Parathyroid adenoma (tissue), 2 donors: ENCODE measurements at regions not wholly inside any gene's neighbourhood (a gene's known extent, or its start where the extent isn't known, plus 50 kb on each side); places are given as distances from the start of the nearest gene placed in this dataset.
"Not testable (repeated sequence)": the region's sequence is repeated elsewhere in the genome, so short reads cannot be mapped to it uniquely, and the experiment has no call there.

Source experiments
- H2AFZ ChIP-seq: fragments of 300-600 bp; sonication (generic); one replicate; pipeline ENCODE4 v1.7.0; 2017; ENCODE audit warnings: antibody characterized with exemption, mild to moderate bottlenecking
- H3K27ac ChIP-seq: fragments of 300-600 bp; sonication (generic); one replicate; pipeline ENCODE4 v1.7.0; 2017
- H3K27me3 ChIP-seq: fragments of 300-600 bp; sonication (generic); one replicate; pipeline ENCODE4 v1.7.0; 2017; ENCODE audit warnings: low read length; ENCODE audit not compliant: control insufficient read depth, insufficient read depth
- H3K36me3 ChIP-seq: fragments of 300-600 bp; sonication (generic); one replicate; pipeline ENCODE4 v1.7.0; 2017; ENCODE audit warnings: low read length; ENCODE audit not compliant: control insufficient read depth, insufficient read depth
- H3K4me1 ChIP-seq: fragments of 300-600 bp; sonication (generic); one replicate; pipeline ENCODE4 v1.7.0; 2017; ENCODE audit warnings: control low read depth
- H3K4me2 ChIP-seq: fragments of 300-600 bp; sonication (generic); one replicate; pipeline ENCODE4 v1.7.0; 2017; ENCODE audit warnings: low read length
- H3K4me3 ChIP-seq: fragments of 300-600 bp; sonication (generic); one replicate; pipeline ENCODE4 v1.7.0; 2017; ENCODE audit warnings: low read depth, low read length
- H3K79me2 ChIP-seq: fragments of 300-600 bp; sonication (generic); one replicate; pipeline ENCODE4 v1.7.0; 2017; ENCODE audit warnings: control low read depth
- H3K9ac ChIP-seq: fragments of 300-600 bp; sonication (generic); one replicate; pipeline ENCODE4 v1.7.0; 2017; ENCODE audit warnings: mild to moderate bottlenecking
- H3K9me3 ChIP-seq: fragments of 300-600 bp; sonication (generic); one replicate; pipeline ENCODE4 v1.7.0; 2017; ENCODE audit warnings: low read length; ENCODE audit not compliant: control insufficient read depth
- TF ChIP-seq, protein P1 (sequence below): fragments of 300-600 bp; sonication (generic); IDR thresholded peaks from one replicate; pipeline ENCODE4 v1.7.0; 2017; ENCODE audit warnings: antibody characterized with exemption, mild to moderate bottlenecking
- donor health status: primary hyperparathyroidism.

DNA sequence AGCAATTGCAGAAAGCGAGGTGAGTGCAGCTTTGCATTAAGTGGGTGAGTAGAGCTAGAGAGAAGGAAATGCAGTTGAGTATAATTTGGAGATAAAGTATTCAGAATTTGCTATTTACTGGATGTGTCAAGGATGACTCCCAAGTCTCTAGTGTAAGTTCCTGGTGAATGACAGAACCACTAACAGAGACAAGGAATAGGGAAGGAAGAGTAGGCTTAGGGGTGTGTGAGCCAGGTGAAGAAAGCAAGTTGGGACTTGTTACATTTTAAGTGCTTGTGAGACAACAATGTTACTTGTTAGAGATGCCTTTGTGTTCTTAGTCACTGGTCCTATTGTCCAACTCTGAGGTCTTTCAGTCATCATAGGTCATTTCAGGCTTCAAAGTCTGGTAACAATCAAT is 70.8 kb downstream of the TBC1D26 start:
- not testable (repeated sequence) for H3K9me3 ChIP-seq, H3K27ac ChIP-seq, H3K27me3 ChIP-seq, H3K4me3 ChIP-seq, H2AFZ ChIP-seq, H3K79me2 ChIP-seq, H3K36me3 ChIP-seq, H3K4me2 ChIP-seq, H3K9ac ChIP-seq, H3K4me1 ChIP-seq

DNA sequence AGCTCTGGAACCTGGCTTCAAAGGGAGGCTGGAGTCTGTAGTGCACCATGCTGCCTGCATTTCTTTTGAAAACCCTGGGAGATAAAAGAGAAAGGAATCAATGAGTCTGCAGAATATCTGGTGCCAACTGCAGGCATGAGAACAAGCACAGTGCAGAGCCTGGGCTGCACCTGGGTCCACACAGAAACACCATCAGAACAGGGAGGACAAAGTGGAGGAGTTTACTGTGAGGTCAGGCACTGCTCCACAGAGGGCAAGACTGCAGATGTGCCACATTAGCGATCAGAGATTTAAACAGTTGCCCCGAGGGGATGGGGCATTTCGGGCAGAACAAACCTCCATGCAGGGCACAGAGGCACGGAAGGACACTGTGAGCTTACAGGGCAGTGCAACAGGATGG is 74.7 kb downstream of the TBC1D26 start:
- not testable (repeated sequence) for H3K9me3 ChIP-seq, H3K9ac ChIP-seq, H3K79me2 ChIP-seq, H3K27me3 ChIP-seq, H3K4me3 ChIP-seq, H3K27ac ChIP-seq, H3K4me2 ChIP-seq, H3K36me3 ChIP-seq, H2AFZ ChIP-seq, H3K4me1 ChIP-seq

DNA sequence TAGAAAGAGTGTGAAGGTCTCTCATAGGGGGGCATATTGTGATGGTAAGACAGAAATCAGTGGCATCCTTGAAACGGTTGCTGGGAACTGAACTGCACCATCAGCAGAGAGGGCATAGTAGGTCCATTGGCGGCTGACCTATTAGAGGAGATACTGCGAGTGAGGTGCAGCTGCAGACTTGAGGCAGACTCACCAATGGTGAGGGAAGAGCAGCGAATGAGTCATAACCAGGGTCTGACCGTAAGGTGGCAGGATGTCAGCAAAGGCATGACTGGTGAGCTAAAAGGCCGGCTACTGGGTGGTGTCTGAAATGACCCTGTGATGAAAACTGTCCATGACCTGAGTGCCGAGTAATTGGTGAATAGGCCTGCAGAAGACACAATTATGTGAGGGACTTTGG is 81.3 kb downstream of the TBC1D26 start:
- not testable (repeated sequence) for H3K27ac ChIP-seq, H3K4me2 ChIP-seq, H3K36me3 ChIP-seq, H3K9ac ChIP-seq, H3K79me2 ChIP-seq, H2AFZ ChIP-seq, H3K9me3 ChIP-seq, H3K4me1 ChIP-seq, H3K4me3 ChIP-seq, H3K27me3 ChIP-seq

DNA sequence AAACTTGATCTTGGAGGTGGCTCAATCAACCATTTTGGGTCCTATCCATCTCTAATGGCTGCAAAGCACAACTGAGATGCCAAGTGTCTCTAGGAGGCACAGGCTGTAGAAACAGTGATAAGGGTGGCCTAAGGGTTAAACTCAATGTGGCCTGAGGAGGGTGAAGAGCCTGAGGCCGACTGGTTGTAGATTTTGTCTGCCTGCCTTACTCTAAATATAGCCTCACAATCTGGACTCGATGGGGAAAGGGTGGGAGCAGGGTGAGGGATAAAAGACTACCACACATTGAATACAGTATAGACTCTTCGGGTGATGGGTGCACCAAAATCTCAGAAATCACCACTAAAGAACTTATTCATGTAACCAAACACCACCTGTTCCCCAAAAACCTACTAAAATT is 81.9 kb downstream of the TBC1D26 start:
- H3K27me3 ChIP-seq, H3K4me3 ChIP-seq, H3K9ac ChIP-seq, H3K4me2 ChIP-seq, H3K4me1 ChIP-seq, H2AFZ ChIP-seq, H3K36me3 ChIP-seq, H3K79me2 ChIP-seq, H3K9me3 ChIP-seq, H3K27ac ChIP-seq: not testable (repeated sequence)

DNA sequence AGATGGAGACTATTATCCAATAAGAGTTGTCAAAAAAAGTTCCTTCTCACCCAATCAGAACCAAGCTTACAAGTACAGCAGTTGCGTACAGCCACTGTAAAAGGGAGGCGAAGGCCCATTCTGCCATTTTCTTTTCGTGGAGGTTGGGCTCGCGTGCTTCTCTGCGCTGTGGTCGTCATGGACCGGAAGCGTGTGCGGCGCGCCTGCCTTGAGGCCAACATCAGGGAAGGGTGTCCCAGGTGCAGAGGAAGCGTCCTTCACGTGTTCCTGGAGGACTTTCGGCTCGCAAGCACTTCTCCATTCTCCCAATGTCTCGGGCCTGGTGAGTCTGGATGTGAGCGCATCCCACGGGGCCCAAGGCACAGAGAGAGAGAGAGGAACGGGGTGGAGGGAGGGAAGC is 85.8 kb downstream of the TBC1D26 start:
- H3K9ac ChIP-seq, H3K4me1 ChIP-seq, H3K27me3 ChIP-seq, H3K36me3 ChIP-seq, H3K79me2 ChIP-seq, H3K27ac ChIP-seq, H3K4me3 ChIP-seq, H2AFZ ChIP-seq, H3K4me2 ChIP-seq, H3K9me3 ChIP-seq: not testable (repeated sequence)

DNA sequence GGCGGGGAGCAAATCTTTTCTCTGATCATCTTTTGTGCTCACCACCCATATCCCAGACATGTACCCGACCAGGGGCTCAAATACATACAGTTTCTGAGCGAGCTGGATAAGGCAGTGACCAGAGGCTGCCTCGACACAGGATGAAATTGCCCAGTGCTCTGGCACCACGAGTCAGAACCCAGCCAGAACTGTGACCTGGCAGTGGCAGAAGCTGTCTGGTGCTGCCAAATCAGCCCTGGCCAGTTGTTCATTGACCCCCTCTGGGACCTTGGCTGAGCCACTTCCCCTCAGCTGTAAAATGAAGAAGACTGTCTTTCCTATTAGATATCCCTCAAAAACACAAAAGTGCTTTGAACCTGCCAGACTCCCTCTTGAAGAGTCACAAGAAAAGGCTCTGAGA is 90.2 kb downstream of the TBC1D26 start:
- H3K27ac ChIP-seq, H3K4me2 ChIP-seq, H3K36me3 ChIP-seq, H3K27me3 ChIP-seq, H3K9me3 ChIP-seq, H3K79me2 ChIP-seq, H3K4me3 ChIP-seq, H3K9ac ChIP-seq, H2AFZ ChIP-seq, H3K4me1 ChIP-seq: not testable (repeated sequence)

DNA sequence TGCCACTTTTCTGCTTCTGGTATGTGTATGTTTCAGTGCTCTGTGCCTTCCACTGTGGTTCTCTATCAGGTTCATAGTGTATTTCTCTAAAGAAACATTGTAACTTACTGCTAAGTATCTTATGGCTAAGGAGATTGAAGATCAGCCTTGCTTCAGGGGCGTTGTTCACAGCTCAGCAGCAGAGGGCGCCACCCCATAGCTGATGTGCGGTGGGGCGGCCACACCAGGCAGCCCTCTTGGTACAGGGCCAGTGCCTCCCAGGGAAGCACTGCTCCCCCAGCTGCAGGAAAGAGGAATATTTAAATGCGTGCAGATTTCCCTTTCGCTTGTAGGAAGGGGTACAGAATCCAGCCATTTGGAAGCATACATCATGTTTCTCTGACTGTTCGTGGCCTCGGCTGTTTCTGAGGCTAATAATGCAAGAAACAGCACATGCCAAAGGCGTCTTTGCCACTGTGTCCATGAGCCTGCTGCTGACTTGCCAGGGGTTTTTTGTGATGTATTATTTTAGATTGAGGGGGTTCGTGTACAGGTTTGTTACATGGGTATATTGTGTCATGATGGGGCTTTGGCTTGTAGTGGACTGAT is 96.7 kb downstream of the TBC1D26 start:
- not testable (repeated sequence) for H3K4me2 ChIP-seq, H3K27me3 ChIP-seq, H3K79me2 ChIP-seq, H3K4me1 ChIP-seq, H3K36me3 ChIP-seq, H3K27ac ChIP-seq, H3K9me3 ChIP-seq, H3K4me3 ChIP-seq, H3K9ac ChIP-seq
- TF ChIP-seq, protein P1, sequence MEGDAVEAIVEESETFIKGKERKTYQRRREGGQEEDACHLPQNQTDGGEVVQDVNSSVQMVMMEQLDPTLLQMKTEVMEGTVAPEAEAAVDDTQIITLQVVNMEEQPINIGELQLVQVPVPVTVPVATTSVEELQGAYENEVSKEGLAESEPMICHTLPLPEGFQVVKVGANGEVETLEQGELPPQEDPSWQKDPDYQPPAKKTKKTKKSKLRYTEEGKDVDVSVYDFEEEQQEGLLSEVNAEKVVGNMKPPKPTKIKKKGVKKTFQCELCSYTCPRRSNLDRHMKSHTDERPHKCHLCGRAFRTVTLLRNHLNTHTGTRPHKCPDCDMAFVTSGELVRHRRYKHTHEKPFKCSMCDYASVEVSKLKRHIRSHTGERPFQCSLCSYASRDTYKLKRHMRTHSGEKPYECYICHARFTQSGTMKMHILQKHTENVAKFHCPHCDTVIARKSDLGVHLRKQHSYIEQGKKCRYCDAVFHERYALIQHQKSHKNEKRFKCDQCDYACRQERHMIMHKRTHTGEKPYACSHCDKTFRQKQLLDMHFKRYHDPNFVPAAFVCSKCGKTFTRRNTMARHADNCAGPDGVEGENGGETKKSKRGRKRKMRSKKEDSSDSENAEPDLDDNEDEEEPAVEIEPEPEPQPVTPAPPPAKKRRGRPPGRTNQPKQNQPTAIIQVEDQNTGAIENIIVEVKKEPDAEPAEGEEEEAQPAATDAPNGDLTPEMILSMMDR: peak; percentile 85
- peak overlapping the region; percentile 25 for H2AFZ ChIP-seq

DNA sequence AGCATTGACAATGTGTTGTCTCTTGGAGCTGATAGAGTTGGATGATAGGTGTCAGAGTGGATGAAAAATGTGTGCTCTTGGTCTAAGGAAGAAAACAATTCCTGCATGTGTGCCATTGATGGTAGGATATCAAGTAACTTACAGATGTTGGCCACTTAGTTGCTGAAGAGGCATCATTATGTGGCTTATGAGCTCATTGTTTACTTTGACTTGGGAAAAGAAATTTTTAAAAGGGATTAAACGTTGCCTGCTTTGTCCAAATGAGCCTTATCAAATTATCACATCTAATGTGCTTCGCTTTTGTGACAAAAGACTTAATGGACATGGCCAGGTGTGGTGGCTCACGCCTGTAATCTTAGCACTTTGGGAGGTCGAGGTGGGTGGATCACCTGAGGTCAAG is 98.1 kb downstream of the TBC1D26 start:
- not testable (repeated sequence) for H3K79me2 ChIP-seq, H3K4me3 ChIP-seq, H2AFZ ChIP-seq, H3K27ac ChIP-seq, H3K36me3 ChIP-seq, H3K27me3 ChIP-seq, H3K4me1 ChIP-seq, H3K9ac ChIP-seq, H3K9me3 ChIP-seq, H3K4me2 ChIP-seq

DNA sequence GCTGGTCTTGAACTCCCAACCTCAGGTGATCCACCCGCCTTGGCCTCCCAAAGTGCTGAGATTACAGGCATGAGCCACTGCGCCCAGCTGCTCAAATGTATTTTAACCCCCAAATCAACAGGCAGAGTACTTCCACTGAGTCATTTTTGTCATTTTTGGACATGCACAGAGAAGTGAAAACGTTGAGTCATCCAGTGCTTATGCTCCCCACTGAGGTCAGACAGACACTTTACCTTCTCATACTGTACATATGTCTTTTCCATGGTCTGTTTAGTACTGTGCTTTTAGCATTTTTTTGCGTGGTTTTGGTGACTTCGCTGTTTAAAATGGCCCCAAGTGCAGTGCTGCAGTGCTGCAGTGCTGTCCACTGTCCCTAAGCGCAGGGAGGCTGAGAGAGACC is 99.1 kb downstream of the TBC1D26 start:
- H3K4me2 ChIP-seq: not testable (repeated sequence)

DNA sequence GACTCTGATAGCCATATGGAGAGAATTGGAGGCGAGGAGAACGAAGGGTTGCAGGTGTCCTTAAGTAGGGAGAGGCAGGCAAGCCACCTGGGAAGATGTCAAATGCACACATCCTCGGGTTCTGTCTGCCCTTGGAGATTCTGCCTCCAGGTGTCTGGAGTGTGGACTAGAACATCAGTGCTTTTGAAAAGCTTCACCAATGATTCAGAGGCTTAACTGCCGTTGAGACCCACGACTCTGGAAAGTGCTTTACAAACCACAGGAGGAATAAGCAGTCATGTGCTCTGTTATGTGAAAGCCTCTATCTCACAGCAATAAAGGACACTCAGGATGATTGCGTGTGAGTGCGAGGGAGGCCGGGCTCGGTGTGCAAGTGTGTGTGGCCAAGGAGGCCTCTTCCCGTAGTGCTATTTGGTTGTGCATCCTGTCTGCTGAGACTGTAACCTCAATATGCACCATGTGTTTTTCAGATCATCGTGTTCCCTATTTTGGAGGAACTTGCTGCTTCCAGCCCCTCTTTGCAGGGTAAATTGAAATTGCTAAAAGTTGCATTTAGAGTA is 100.9 kb downstream of the TBC1D26 start:
- H3K36me3 ChIP-seq, H3K27me3 ChIP-seq: not testable (repeated sequence)

More for the DNA sequence above, 99.1 kb downstream of the TBC1D26 start:
- not testable (repeated sequence) for H3K4me1 ChIP-seq, H3K27ac ChIP-seq, H3K9me3 ChIP-seq, H3K9ac ChIP-seq, H2AFZ ChIP-seq, H3K4me3 ChIP-seq, H3K79me2 ChIP-seq, H3K36me3 ChIP-seq, H3K27me3 ChIP-seq

DNA sequence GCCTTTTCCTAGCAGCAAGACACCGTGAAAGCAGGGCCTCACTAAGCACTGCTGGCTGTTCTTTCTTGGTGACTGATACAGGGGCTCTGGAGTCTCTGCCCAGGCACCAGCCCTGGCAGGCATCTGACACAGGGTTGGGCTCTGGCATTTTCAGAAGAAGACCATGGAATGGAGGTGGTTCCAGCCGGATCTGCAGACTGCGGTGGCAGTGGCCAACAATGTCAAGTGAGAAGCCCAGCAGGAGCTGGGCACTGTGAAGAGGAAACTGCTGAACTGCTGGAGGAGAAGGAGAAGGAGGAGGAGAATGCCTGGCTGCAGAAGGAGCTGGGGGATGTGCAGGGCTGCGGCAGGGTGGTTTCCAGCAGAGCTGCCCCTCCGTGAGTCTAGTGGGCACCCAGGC is 101.8 kb downstream of the TBC1D26 start:
- H3K9ac ChIP-seq, H3K4me3 ChIP-seq, H3K27ac ChIP-seq, H3K79me2 ChIP-seq, H2AFZ ChIP-seq, H3K27me3 ChIP-seq, H3K9me3 ChIP-seq, H3K4me1 ChIP-seq, H3K4me2 ChIP-seq, H3K36me3 ChIP-seq: not testable (repeated sequence)

More for the DNA sequence above, 100.9 kb downstream of the TBC1D26 start:
- H3K9me3 ChIP-seq, H3K4me2 ChIP-seq, H3K4me1 ChIP-seq, H3K4me3 ChIP-seq, H2AFZ ChIP-seq, H3K9ac ChIP-seq, H3K27ac ChIP-seq, H3K79me2 ChIP-seq: not testable (repeated sequence)
